Neural progenitor cell (in vitro differentiated cells): ENCODE measurements at regions not wholly inside any gene's neighbourhood (a gene's known extent, or its start where the extent isn't known, plus 50 kb on each side); places are given as distances from the start of the nearest gene placed in this dataset.

Experiments used
- CTCF ChIP-seq: fragments of 200-600 bp; sonication (generic); IDR thresholded peaks from 2 replicates; pipeline ENCODE4 v1.5.1; 2017; ENCODE audit warnings: antibody characterized with exemption, mild to moderate bottlenecking
- EZH2 ChIP-seq: fragments of 200-600 bp; sonication (generic); IDR thresholded peaks from 2 replicates; pipeline ENCODE4 v1.6.1; 2017; ENCODE audit warnings: antibody characterized with exemption, mild to moderate bottlenecking, moderate library complexity

GRCh38 chr1:209444961-209445360 lies 138.6 kb upstream of the CAMK1G start:
- no peak for TF ChIP-seq CTCF
- TF ChIP-seq EZH2 = no peak
